C4-2B (cell line): ENCODE measurements at regions not wholly inside any gene's neighbourhood (a gene's known extent, or its start where the extent isn't known, plus 50 kb on each side); places are given as distances from the start of the nearest gene placed in this dataset.

Source experiments
- ZFX ChIP-seq: fragments of 450-650 bp; IDR thresholded peaks from 2 replicates; pipeline ENCODE4 v1.6.1; 2017
- TF ChIP-seq, protein P1 (sequence below): fragments of 450-650 bp; conservative IDR thresholded peaks from 2 replicates; pipeline ENCODE4 v1.5.1; 2017; ENCODE audit warnings: mild to moderate bottlenecking

DNA sequence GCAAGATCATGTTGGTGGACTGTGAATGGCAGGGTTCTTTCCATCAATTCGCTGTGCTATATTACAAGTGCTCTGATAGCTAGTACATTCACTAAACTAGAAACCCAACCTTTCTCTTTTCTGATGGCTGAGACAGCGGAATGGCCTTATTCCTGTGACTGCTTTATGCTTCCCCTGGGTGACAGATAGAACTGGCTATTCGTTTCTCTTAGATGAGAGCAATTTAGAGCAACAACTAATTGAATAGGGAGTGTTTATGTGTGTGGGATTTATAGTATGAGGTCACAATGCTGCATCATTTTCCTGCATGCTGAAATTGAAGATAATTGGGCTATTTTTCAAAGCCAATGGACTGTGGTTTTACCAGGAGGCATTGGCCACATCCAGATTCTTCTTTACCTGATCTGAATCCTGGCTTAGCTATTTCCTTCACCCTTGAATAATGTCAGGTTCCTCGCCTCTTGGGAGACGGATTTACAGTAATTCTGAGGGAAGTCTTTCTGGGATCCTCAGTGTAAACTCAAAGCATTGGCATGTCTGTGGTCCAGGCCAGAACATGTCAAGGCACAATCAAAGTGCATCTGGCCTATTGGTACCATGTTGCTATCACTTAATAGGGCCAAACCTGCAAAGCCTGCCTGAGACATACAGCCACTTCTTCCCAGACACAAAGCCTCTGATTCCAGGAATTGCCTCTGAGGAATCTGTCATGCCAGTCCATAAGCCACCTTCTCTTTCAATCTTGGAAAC, 775.0 kb upstream of the API5 start:
- TF ChIP-seq, protein P1, sequence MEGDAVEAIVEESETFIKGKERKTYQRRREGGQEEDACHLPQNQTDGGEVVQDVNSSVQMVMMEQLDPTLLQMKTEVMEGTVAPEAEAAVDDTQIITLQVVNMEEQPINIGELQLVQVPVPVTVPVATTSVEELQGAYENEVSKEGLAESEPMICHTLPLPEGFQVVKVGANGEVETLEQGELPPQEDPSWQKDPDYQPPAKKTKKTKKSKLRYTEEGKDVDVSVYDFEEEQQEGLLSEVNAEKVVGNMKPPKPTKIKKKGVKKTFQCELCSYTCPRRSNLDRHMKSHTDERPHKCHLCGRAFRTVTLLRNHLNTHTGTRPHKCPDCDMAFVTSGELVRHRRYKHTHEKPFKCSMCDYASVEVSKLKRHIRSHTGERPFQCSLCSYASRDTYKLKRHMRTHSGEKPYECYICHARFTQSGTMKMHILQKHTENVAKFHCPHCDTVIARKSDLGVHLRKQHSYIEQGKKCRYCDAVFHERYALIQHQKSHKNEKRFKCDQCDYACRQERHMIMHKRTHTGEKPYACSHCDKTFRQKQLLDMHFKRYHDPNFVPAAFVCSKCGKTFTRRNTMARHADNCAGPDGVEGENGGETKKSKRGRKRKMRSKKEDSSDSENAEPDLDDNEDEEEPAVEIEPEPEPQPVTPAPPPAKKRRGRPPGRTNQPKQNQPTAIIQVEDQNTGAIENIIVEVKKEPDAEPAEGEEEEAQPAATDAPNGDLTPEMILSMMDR: no peak
- TF ChIP-seq ZFX: no peak
